Fibroblast of gingiva (primary cell): ENCODE measurements at regions not wholly inside any gene's neighbourhood (a gene's known extent, or its start where the extent isn't known, plus 50 kb on each side); places are given as distances from the start of the nearest gene placed in this dataset.
"Not testable (repeated sequence)": the region's sequence is repeated elsewhere in the genome, so short reads cannot be mapped to it uniquely, and the experiment has no call there.

Experiments
- DNase-seq: peaks from one replicate; pipeline ENCODE4 v3.0.0-alpha.2; 2011; ENCODE audit warnings: low read depth

- no peak for DNase-seq
Observed at GRCh38 chr6:27669624-27670301, 196.9 kb upstream of the ZNF184 start.

GRCh38 chr6:27669295-27669623 is 196.4 kb upstream of the ZNF184 start:
- no peak for DNase-seq

- DNase-seq: peak; percentile 51
Observed at GRCh38 chr6:27668442-27669294, 195.8 kb upstream of the ZNF184 start.

DNA sequence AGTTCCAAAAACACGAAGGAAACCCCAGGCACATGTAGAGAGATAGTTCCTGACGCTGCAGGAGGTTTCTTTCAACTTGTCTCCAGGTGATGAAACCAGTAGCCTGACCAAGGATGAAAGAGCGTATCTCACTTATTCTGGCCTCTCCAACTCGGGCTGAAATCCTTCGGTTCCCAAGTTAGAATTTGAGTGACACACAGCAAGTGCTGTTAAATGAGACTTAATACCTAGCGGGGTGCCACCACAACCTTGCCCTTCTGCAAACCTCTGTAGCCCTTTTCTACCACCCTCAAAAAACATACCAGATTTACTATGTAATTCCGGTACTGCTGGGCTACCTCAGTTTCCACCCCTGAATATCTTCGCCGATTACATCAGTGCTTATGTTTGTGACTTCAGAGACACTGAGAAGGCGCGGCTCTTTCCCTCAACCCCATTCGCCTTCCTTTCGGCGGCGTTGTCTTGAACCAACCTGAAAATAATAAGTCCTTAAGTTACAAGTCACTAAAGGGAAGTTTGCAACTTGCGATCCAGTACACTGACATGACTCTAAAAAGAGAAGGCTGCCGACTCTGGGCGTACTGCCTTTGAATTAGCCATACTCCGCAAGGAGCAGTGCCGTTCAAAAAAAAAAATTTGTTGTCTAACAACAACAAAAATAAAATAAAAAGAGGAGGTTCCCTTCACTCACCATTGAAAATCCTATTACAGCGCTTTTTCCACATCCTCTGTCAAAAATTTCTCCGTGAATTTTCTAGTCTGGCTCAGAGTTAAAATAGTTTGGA is 194.9 kb upstream of the ZNF184 start:
- no peak for DNase-seq

- no peak for DNase-seq
Observed at GRCh38 chr6:27667016-27667656, 194.2 kb upstream of the ZNF184 start.

DNA sequence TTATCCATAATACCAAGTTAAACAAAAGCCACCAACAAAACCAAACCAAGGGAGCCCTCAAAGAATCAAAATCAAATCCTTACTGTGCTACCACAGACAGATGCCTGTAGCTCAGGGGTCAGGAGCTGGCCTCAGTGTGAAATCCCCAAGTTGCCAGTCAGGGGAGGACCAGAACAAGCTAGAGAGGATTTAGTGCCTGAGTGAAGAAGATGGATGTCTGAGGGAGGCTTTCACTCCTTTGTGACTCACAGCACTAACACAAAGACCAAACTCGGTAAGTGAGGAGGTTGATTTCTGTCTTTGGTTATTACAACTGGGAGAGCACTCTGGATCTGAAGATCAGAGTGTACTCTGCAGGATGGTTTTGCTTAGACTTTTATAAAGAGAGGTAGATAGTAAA is 189.9 kb upstream of the ZNF184 start:
- no peak for DNase-seq

- not testable (repeated sequence) for DNase-seq
Observed at GRCh38 chr6:27662212-27662611, 189.3 kb upstream of the ZNF184 start.

- DNase-seq: not testable (repeated sequence)
Observed at GRCh38 chr6:27653143-27653825, 180.4 kb upstream of the ZNF184 start.

- DNase-seq: no peak
Observed at GRCh38 chr6:27651371-27651732, 178.4 kb upstream of the ZNF184 start.

DNA sequence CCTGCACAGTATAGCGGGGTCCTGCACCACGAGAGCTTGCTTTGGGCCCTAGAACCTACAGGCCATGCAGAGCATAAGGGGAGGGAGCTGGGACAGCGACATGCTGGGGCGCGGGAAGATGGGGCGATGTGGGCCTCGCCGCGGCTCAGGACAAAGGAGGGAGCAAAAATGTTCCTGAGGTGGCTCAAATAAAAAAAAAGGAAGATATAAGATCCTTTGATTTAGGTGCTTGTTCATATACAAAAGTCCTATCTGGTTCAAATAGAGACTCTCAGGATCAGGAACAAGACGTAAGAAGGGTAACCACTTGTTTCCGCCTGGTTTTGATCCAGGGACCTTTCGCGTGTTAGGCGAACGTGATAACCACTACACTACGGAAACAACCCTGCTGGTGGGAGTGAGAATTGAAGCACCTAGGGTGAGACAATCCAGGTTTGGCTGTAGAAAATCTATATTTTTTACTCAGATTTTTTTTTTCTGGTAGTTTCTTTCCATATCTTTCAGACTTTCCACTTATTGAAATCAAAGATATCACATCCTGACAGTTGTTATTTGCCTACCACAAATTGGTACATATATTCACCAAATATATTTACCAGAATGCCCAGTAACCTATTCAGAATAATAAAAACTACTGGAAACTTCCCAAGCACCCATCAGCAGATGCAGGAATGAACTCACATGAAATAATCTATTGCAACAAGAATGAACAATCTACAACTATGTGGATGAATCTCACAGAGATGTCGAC is 177.9 kb upstream of the ZNF184 start:
- peak; percentile 40 for DNase-seq

- DNase-seq: no peak
Observed at GRCh38 chr6:27644528-27644927, 171.6 kb upstream of the ZNF184 start.

DNA sequence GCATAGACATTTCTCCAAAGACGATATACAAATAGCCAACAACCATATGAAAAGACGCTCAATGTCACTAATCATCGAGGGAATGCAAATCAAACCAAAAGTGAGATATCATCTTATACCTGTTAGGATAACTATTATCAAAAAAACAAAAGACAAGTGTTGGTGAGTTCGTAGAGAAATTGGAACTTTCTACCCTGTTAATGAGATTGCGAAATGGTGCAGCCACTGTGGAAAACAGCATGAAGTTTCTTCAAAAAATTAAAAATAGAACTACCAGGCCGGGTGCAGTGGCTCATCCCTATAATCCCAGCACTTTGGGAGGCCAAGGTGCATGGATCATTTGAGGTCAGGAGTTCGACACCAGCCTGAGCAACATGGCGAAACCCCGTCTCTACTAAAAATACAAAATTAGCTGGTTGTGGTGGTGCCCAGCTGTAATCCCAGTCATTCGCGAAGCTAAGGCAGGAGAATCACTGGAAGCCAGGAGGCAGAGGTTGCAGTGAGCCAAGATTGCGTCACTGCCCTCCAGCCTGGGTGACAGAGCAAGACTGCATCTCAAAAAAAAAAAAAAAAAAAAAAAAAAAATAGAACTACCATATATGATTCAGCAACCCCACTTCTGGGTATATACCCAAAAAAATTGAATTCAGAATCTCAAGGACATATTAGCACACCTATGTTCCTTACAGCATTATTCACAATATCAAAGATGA is 170.0 kb upstream of the ZNF184 start:
- no peak for DNase-seq

GRCh38 chr6:27635886-27636285 is 163.0 kb upstream of the ZNF184 start:
- not testable (repeated sequence) for DNase-seq

DNA sequence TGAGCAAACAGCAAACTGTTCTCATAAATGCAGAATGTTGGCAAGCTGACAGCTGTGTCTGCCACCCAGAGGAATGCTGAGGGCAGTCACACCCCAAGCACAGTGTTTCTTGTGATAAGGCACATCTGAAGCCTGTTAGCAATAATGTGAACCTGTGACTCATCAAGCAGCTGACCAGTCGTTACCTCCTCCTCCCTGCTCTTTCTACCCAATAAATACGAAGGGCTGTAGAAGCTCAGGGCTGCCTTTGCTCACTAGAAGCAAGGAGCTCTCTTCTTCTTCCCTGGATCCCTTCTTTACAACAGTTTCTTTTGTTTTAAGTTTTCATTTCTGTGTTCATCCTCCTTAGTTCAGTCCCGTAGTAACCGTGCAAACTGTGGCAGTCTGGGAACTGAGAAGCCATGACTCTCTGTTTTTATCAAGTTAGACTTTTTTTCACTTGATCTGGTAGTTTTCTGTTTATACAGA is 160.3 kb upstream of the ZNF184 start:
- DNase-seq: not testable (repeated sequence)

DNA sequence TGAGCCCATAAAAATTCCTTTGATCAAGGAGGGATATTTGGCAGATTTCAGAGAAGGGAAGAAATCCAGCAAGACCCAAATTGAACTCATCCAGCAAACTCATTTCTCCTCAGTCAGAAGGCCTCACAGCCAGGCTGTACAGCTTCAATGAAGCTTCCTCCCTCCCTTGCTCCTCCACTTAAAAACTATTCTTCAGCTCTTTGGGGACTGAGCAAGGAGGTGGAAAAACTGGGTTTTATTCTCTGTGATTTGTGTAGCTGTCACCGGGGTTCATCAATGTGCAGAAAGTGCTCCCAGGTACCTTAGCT is 158.7 kb upstream of the ZNF184 start:
- DNase-seq: no peak

GRCh38 chr6:27630727-27631608 is 158.1 kb upstream of the ZNF184 start:
- peak; percentile 52 for DNase-seq

DNA sequence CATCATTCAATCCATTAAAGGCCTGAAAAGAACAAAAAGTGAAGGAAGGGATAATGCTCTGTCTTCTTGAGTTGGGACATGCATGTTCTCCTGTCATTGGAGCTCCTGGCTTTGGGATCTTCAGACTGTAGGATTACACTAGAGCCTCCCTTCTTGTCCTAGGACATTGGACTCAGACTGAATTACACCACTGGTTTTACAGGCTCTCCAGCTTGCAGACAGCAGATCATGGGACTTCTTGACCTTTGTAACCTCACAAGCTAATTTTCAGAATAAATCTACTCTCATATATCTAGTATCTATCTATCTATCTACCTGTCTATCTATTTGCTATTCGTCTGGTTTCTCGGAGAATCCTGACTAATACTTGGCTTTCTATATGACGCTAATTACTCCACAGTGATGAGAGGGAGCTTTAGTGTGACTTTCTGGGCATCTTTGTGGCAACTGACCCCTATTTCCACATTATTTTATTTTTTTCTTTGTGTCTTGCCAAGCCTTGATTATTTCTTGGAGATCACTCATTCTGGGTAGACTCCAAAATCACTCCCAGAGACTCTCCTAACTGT is 151.9 kb upstream of the ZNF184 start:
- no peak for DNase-seq

DNA sequence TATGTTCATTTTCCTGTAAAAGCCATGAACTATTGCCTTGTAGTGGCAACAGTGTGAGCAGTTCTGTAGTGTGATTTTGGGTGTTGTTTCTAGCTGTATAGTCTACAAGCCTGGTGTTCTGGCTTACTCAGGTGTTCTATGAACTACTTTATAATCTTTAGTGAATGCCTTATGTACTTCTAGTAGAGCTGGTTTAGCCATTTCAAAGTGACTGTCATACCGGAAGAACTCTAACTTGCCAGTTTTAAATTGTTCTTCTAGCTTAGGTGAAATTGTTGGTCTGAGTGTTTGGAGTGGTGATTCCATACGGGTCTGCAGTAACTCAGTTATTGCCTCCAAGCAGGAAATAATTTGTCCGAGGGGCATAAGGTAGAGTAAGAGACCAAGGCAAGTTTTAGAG is 150.2 kb upstream of the ZNF184 start:
- no peak for DNase-seq

- no peak for DNase-seq
Observed at GRCh38 chr6:27619436-27619835, 146.5 kb upstream of the ZNF184 start.
